IPS-11a (cell line): ENCODE measurements at regions not wholly inside any gene's neighbourhood (a gene's known extent, or its start where the extent isn't known, plus 50 kb on each side); places are given as distances from the start of the nearest gene placed in this dataset.
"Not testable (repeated sequence)": the region's sequence is repeated elsewhere in the genome, so short reads cannot be mapped to it uniquely, and the experiment has no call there.

Experiments used
- H3K4me3 ChIP-seq: one replicate; pipeline ENCODE4 v1.5.1; 2013; ENCODE audit warnings: low read depth, low read length, control low read depth

DNA sequence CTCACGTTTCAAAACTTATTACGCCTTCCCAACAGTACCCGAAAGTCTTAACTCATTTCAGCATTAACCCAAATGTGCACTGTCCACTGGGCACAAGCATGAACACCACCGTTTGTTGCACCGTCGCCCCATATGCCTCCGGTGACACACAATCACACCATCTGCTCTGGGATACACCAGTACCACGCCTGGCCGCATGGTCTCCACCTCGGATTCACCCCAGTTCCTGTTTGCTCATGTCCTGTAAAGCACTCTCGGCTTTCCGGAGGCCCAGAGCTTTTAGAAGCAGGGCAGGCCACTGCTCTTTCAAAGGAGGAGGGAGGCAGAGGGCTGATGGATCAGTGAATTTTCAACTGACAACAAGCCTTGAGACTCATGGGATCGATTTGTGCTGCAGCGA is 1570.0 kb upstream of the DEFB115 start:
- H3K4me3 ChIP-seq = no peak overlapping the region

DNA sequence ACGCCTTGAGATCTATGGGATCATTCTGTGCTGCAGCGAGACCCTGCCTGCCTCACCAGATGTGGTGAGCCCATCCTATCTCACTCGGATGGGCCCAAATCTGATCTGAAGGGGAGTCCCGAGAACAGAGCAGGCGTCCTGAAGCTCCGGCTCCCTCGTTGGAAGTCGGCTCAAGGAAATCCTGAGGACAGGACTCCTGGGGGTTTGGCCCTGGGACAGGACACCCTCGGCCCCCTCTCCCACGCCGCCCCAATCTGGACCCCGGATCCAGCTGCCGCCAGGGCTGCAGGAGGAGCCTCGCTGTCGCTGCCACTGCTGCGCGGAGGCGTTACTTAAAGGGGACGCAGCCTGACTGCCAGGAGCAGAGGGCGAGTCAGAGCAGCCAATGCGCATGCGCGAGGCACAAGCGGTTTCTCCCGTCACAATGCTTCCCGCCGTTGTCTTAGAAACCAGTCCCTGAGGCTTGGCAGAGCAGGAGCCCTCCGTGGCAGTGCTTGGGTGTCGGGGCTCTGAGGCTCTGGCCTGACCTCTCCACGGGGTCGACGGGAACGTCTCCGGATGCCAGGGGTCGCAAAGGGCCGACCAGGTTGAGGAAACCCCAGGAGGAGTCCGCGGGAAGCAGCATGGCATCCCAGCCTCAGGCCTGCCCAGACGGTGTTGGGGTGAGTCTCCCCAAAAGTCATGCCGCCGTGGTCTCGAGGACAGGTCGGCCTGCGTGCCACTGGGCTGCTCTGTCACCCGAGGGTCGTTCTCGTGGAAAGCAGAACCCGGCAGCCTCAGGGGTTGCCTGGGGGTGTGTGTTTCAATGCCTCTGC is 1567.8 kb upstream of the DEFB115 start:
- no peak overlapping the region for H3K4me3 ChIP-seq

DNA sequence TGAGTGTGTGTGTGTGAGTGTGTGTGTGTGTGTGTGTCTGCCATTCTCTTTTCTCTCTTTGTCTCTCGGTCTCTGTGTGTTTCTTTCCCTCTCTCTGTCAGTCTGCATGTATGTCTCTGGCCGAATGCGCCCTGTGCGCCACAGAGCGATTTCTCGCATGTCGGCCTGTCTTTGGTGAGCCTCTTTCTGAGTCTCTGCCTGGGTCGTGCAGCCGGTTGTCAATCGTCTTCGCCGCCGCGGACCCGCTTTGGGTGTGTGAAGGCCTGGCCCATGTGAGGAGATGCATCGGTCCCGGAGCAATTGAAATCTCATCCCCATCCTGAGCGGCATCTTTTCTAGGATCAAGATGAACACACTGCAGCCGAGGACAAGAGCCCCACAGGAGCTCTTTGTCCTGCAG is 1567.2 kb upstream of the DEFB115 start:
- no peak overlapping the region for H3K4me3 ChIP-seq

DNA sequence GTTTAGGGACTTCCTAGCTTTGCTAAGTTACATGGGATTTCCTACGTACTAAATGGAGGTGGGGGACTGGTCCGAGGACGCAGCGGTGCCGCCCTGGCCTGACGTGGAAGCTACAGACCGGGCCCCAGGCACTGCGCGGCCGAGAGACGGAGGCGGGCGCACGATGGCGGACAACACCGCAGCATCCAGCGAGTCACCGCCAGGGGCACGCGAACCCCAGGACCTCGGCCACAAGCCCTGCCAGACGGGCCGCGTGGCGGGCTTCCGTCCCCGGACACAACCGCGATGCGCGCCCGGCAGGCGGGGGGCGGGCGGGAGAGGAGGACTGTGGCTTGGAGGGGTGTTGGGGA is 1516.9 kb upstream of the DEFB115 start:
- no peak overlapping the region for H3K4me3 ChIP-seq

DNA sequence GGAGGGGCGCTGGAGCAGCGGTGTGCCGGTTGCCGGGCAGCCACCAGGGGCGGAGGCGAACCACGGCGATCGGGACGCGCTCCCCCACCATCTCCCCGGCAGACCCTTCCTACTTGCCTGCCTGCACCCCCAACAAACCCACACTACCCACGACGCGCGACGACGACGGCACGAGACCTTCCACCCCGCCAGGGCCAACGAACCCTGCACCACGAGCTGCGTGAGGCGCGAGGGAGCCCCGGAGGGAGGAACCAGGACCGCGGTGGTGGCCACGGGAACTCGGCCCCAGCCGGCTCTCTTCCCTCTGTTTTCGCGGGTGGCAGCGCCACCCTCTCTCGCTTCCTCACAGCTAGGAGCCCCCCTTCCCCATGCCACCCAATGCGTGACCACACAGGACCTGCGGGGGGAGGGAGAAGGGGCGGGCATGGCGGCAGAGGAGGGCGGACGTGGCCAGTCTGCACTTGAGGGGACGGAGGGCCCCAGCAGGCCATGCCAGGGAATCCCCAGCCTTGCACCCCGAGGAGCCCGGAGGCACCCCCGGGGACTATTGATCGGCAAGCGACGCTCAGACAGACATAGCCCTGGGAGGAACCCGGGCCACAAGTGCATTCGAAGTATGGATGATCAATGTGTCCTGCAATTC is 1516.4 kb upstream of the DEFB115 start:
- H3K4me3 ChIP-seq = no peak overlapping the region

DNA sequence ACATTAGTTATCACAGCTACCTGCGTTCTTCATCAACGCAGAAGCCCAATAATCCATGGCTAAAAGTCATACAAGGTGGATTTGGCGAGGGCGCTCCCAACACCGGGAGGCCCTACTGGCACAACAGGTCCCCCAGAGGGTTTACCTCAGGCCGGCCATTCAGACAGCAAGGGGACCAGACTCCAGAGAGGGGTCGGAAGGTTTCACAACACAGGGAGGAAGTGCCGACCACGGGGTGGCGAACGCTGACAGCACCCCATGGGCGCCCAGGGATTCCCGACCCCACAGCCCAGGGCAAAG is 1515.9 kb upstream of the DEFB115 start:
- H3K4me3 ChIP-seq = no peak overlapping the region

DNA sequence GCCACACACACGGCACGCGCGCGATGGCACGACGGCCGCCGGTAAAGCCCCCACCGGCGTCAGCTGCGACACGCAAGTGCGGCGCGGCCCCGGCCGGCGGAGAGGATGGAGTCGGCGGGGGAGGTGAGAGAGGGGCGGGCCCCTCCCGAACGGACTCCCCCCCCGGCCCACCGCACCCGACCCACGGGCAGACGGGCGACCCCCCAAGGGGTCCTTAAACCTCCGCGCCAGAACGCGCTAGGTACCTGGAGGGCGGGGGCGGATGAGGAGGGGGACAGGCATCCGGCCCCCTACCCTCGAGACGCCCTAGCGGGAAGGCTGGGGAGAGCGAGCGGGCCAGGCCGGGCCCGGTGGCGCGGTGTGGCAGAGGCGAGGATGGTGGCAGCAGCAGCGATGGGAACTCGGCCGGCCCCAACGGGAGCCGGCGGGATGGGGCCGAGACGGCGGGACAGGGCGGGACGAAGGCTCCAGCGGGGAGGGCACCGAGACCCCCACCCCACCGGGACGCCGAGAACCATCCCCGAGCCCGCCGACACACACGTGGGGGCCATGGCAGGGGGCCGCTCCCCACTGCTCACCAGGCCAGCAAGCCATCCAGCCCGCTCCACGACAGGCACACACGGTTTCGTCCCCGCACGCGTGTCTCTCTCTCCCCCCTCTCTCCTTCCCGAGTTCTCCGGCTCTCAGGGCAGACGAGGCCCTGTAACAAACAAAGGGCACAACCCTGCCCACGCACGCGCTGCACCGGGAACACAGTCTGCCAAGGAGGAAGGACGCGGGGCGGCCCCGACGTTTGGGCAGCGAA is 1515.4 kb upstream of the DEFB115 start:
- no peak overlapping the region for H3K4me3 ChIP-seq

DNA sequence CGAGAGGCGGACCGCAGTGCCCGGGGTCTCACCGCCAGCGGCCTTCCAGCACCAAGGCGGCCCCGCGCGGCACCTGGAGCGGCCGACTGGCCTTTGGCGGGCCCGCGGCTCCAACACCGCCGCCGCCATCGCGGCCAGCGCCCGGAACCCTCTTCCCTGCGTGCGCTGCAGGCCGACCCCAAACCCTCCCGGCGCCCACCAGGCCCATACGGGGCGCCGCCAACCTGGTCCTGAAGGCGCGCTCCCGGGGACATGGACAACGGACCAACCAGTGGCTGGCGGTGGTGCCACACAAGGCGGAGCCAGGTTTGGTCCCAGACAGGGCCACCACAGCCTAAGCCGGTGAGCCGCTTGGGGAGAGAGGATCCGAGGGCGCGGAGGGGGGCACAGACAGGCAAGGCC is 1514.8 kb upstream of the DEFB115 start:
- H3K4me3 ChIP-seq = no peak overlapping the region

DNA sequence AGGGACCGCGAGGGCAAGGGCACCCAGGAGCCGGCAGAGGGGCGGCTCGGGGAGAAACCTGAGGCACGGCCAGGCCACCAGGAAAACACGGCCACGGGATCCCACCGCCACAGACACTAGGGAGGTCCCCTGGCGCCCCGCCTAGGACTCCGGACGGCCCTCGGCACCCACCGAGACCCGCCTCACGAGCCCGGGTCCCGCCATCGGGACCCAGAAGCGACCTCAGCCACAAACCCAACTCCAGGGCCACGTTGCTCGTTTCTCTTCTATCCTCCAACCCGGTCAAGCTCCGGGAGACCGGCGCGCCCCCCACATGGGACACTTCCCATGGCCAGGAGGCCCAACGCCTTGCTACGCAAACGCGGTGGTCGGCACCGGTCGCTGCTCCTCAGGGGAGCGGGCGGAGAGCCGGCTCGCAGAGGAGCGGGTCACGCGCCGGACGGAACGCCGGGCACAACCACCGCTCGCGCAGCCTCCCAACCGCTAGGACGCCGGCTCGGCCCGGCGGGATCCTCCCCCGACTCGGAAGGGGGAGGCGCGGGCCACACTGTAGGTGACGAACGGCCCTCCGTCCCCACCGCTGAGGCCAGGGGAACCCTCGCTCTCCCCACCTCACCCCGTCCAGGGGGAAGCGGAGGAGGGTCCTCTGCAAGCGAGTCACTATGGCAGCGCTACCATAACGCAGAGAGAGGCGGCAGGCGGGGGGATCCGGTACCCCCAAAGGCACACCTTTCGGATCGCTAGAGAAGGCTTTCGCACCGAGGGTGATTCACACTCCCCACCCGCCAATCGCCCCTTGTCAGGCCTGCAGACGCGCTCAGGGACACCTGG is 1514.1 kb upstream of the DEFB115 start:
- no peak overlapping the region for H3K4me3 ChIP-seq

DNA sequence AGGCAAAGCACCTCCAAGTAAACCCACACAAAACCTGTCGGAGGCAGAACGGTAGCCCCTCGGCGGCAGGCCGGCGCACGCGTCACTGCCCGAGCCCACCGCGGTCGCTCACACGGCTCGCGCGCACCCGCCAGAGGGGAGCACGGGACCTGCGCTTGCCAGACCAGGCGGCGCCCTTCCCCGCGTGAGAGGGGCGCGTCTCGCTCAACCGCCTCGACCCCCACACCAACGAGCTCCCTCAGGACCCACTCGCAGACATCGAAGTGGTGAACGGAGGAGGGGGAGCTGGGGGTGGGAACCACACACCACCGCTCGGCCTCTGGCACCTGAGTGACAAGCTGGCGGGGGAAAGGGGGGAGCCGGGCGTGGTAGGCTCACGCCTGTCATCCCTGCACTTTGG is 1513.4 kb upstream of the DEFB115 start:
- no peak overlapping the region for H3K4me3 ChIP-seq

DNA sequence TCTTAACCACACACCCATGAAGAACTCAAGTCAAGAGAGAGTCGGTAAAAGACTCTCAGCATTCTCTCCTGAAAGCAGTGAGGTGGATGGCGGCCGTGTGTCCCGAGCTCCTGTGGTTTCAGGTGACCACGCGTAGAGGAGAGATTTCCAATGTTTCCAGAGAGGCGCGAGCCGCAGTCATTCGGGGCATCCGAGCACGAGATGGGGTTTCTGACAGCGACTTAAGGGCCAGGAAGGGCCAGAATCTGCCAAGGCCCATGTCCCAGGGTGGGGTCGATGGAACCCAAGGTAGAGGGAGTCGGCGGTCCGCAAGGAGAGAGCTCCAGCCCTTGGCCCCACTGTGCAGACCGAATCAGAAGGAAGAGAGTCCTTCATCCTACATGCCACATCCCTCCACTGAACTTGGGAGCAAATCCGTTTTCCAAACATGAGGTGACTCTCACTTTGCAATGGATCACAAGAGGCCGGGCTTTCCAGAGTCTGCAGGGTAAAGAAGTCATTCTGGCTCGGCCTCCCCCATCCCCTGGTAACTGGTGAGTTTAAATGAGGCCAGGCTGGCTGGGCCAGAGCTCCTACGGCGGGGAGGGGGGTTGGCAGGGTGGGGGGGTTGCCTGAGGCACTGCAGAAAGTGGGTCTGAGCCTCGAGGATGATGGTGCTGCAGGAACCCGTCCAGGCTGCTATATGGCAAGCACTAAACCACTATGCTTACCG is 1511.8 kb upstream of the DEFB115 start:
- H3K4me3 ChIP-seq = not testable (repeated sequence)

DNA sequence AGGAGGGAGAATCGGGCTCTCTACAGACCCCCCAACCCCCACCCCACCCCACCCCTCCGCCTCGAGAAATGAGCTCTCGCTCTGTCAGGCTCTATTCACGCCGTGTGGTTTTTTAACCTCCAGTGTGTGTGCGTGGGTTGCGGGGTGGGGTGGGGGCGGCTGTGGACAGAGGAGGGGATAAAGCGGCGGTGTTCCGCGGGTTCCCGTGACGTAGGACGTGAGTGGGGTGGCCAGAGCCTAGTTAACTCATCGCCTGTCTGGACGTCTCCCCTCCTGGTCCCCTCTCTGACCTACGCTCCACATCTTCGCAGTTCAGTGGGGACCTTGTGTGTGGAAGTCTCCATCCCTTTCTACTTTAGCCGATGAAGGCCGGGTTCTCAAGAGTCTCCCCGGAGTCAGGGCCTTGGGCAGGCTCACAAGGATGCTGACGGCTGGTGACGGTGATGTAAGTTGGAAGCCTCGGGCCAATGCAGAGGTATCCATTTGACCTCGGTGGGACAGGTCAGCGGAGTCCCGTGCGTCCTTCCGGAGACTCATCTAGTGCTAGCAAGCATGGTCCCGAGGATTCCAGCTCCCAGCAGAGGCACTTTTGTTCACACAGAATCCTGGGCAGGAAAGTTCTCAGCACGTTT is 1507.1 kb upstream of the DEFB115 start:
- H3K4me3 ChIP-seq = no peak overlapping the region

DNA sequence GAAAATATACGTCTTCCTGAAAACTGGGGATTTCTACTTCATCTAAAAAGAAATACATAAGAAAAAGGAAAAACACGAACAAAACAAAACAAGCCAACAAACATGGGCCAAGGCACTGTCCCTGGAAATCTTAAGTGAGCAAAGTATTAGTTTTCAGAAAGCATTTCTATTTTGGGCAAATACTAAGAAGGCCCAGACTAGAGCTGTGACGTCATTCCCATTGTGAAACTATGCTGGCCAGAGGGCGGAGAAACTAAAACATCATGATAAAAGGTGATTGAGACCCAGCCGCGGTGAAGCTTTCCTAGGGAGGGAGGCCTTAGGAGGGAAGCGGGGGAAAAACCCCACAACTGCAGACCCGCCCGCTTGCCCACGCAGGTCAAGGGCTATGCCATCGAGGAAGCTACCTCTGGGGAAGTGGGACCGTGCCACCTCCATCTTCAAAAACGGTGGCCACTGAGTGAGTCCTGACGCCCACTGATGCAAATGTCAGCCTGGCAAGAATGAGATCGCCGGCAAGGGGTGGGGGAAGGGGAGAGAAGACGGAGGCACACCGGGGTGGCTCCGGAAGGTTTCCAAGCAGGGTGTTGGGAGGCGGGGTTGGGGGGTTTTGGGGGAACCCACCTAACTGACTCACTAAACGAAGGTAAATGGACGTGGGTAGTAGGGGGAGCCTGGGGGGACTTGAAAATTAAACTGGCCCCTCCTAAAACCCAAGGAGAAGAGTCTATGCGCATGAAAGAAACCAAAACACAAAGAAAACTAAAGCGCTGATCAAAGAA is 1504.6 kb upstream of the DEFB115 start:
- not testable (repeated sequence) for H3K4me3 ChIP-seq

DNA sequence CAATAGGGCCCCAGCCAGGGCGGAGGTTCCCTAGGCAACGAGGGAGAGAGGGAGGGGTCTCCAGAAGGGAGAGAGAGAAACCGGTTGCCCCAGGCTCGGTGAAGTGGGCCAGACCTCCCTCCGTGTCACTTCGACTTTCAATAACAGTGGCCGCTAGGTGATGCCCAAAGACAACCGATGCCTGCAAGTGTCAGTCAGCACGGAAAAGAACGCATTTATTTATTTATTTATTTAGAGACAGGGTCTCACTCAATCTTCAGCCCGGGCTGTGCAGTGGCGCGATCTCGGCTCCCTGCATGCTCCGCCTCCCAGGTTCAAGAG is 1504.1 kb upstream of the DEFB115 start:
- not testable (repeated sequence) for H3K4me3 ChIP-seq

DNA sequence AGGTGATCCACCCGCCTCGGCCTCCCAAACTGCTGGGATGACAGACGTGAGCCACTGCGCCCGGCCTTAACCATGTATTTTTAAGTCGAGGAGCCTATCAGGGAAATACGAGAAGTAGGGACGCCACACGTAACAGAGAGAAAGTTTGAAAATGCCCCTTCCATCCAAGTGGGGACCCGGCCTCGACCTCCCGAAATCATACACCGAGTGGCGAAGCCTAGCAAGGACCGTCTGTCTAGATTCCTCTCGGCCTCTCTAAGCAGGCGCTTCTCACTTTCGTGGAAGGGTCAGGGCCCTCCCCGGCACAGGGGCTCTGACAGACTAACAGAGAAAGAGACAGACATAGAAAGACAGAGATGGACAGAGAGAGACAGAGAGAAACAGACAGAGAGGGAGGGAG is 1503.6 kb upstream of the DEFB115 start:
- not testable (repeated sequence) for H3K4me3 ChIP-seq

DNA sequence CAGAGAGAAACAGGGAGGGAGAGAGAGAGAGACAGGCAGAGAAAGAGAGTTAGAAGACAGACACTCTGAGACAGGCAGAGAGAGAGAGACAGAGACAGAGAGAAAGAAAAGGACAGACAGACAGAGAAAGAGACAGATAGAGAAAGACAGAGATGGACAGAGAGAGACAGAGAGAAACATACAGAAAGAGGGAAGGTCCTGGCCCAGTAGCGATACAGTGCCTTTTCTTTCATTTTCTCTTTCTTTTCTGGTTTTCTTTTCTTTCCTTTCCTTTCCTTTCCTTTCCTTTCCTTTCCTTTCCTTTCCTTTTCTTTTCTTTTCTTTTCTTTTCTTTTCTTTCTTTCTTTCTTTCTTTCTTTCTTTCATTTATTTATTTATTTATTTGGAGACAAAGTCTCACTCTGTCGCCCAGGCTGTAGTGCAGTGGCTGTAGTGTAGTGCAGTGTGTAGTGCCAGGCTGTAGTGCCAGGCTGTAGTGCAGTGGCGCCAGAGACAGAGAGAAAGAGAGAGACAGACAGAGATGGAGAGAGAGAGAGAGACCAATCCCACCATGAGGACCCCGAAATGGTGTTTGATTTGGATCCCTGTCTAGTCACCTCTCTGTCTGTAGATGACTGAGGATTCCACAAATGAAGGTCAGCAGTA is 1501.5 kb upstream of the DEFB115 start:
- H3K4me3 ChIP-seq = not testable (repeated sequence)

DNA sequence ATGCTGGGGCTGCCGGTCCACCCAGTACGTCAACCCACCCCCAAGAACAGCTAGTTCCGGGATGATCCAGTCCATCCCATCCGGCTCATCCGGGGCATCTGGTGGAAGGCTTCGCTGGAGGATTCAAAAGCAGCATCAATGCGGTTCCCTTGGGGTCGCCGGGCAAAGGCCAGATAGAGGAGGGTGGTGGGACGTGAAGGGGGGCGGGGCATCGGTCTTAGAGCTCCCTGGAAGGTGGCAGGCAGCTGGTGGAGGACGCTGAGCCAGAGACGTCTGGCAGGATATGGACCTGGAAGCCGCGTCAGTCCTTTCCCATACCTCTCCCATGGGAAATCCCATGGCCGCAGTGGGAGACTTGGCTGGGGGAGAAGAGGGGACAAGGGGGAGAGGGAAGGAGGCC is 1500.8 kb upstream of the DEFB115 start:
- H3K4me3 ChIP-seq = no peak overlapping the region

DNA sequence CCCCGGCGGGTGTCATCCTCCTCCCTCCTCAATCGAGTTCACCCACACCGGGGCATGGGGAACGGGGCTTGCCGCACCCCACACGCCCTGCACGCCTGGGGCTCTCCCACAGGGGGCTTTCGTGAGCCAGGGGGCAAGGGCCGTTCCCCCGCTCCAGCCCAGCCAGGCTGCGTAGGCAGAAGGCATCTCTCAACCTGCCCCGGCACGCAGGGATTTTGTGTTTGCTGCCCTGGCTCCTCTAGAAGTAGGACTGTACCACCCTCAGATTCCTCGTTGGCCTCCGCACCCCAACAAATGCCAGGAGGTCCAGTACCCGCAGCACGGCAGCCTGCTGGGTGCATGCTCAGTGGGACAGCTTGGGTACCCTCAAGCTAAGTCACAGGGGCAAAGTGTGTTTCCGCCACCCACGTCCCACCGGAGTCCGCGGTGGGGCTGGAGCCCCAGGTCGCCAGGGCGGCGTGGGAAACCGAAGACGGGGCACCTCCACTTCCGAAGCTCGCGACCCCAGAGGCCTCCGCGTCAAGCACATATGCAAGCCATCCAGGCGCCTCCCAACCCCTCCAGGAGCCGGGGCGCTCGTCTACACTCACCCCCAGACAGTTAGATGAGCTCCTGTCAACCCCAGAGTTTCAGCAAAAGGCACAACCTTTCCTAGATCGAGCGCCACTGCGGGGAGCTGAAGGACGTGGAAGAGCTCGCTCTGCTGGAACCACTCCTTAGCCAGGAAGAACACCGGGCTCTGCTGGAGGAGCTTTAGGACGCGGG is 1495.7 kb upstream of the DEFB115 start:
- not testable (repeated sequence) for H3K4me3 ChIP-seq
